NCI-H187 (cell line): ENCODE measurements at regions not wholly inside any gene's neighbourhood (a gene's known extent, or its start where the extent isn't known, plus 50 kb on each side); places are given as distances from the start of the nearest gene placed in this dataset.

ENCODE experiments used
- DNase-seq, 2 experiments: peaks; one replicate each; lab custom pipeline; 2025; lab: John Stamatoyannopoulos, UW

GRCh38 chr5:59956130-59956783 lies 62.7 kb upstream of the PDE4D start:
- no peak for DNase-seq

- DNase-seq, result no peak
Observed at GRCh38 chr5:59955241-59955640, 61.7 kb upstream of the PDE4D start.

- peak; percentile 47 to 61 for DNase-seq
Observed at GRCh38 chr5:59943452-59944113, 50.1 kb upstream of the PDE4D start.
